Gastrocnemius medialis (tissue), 4 donors: ENCODE measurements at regions not wholly inside any gene's neighbourhood (a gene's known extent, or its start where the extent isn't known, plus 50 kb on each side); places are given as distances from the start of the nearest gene placed in this dataset.

Experiments used
- POLR2A ChIP-seq, 2 donors: fragments of 450-650 bp; IDR thresholded peaks; one replicate each; pipeline ENCODE4 v1.6.1; 2017; ENCODE audit warnings: antibody characterized with exemption in 2 of 2, mild to moderate bottlenecking in 2 of 2, moderate library complexity in 2 of 2
- TF ChIP-seq, protein P1 (sequence below), 5 experiments: fragments of 450-650 bp in 3 of 5; fragments of 200-600 bp in 2 of 5; sonication (generic) in 2 of 5; IDR thresholded peaks in 4 of 5; conservative IDR thresholded peaks in 1 of 5; 1 replicate in 4 of 5; 2 replicates in 1 of 5; pipeline ENCODE4 v1.5.1; 2016 to 2019; ENCODE audit warnings: antibody characterized with exemption in 5 of 5, mild to moderate bottlenecking in 3 of 5, moderate library complexity in 3 of 5

GRCh38 chr9:78163834-78164233, 72.0 kb upstream of the CEP78 start:
- TF ChIP-seq, protein P1, sequence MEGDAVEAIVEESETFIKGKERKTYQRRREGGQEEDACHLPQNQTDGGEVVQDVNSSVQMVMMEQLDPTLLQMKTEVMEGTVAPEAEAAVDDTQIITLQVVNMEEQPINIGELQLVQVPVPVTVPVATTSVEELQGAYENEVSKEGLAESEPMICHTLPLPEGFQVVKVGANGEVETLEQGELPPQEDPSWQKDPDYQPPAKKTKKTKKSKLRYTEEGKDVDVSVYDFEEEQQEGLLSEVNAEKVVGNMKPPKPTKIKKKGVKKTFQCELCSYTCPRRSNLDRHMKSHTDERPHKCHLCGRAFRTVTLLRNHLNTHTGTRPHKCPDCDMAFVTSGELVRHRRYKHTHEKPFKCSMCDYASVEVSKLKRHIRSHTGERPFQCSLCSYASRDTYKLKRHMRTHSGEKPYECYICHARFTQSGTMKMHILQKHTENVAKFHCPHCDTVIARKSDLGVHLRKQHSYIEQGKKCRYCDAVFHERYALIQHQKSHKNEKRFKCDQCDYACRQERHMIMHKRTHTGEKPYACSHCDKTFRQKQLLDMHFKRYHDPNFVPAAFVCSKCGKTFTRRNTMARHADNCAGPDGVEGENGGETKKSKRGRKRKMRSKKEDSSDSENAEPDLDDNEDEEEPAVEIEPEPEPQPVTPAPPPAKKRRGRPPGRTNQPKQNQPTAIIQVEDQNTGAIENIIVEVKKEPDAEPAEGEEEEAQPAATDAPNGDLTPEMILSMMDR (IDR thresholded peaks at IDR 0.05 in 4 of 5, conservative IDR thresholded peaks at IDR 0.05 in 1 of 5), result no peak
- TF ChIP-seq POLR2A (IDR thresholded peaks at IDR 0.05), result no peak
